NCI-H187 treated with DMSO at 0.1 percent for 48 hours (cell line): ENCODE measurements at regions not wholly inside any gene's neighbourhood (a gene's known extent, or its start where the extent isn't known, plus 50 kb on each side); places are given as distances from the start of the nearest gene placed in this dataset.

Experiments
- DNase-seq: peaks from one replicate; lab custom pipeline; 2025; lab: John Stamatoyannopoulos, UW

DNA sequence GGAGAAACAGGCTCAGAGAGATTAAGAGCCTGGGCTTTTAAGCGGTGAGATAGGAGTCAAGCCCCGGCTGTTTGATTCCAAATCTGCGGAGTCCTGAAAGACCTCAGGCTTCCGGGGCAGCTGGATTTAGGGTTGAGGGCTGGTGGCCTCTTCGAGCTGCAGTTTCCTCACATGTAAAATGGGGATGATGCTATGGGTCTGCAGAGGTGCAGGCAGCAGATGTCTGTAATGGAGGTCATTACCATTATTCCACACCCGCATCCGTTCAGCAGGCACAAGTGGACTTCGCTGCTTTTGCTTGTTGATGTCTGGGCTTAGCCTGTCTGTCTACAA lies 175.6 kb upstream of the HS6ST1 start:
- no peak for DNase-seq

DNA sequence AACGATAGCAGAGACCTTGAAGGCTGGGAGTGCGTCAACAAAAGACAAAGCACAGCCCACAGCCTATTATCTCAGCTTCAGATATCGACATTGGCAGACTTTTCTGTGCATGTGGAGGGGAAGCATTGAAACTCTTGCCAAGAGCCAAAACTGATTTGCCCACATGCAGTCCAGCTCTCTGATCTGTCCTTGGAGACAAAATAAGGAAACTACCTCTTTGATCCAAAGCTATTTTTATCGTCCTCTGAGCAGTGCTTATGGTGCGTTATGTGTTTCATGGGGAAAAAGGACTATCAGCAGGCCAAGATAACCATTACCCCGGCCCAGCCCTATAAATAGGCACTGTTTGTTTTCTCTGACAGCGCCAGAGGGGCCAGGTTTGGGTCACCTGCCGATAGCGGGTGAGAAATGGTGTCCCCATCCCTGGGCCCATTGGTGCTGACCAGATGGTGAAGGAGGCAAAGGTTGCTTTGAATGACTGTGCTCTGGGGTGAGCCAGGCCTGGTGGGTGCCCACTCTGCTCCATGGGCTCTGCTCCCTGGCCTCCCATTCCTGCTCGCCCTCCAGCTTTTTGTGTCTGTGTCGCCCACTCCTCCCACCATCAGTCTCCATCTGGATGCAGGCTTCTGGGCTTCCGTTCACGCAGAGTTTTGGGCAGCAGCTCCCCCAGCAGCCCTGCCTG lies 176.1 kb upstream of the HS6ST1 start:
- DNase-seq, result no peak

DNA sequence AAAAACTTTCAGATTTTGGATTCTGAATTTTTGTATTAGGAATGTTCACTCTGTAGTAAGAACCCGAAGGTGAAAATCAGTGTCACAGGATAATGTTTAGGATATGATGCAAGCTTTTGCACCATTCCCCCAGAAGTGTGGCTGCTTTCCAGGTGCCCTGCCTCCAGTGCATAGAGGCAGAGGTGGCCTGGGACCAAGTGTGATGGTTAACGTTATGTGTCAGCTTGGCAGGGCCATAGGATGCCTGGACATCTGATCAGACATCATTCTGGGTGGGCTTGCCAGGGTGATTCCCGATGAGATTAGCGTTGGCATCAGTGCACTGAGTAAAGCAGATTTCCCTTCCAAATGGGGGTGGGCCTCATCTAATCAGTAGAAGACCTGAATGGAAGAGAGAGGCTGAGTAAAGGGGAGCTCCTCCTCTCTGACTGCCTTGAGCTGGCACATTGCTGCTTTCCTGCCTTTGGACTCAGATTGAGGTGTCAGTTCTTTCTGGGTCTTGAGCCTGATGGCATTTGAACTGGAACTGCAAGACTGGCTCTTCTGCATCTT lies 177.4 kb upstream of the HS6ST1 start:
- no peak for DNase-seq

DNA sequence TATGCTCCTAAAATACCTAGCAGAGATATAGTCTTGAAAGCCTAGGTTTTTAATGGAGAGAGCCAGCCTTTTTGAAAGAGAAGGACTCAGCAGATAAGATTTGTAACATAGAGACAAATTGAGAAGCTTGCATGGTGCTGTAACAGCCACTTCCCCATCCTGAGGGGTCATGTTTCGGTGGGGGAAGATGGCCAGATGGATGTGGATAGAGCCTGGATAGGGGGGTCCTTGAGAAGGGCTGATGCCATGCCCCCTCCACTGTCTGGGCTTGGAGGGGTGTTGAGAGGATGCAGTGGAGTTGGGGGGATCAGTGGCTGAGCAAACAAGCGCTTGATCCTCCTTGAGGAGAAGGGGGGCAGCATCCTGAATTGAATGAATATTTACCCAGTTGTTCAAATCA lies 178.0 kb upstream of the HS6ST1 start:
- DNase-seq, result no peak

DNA sequence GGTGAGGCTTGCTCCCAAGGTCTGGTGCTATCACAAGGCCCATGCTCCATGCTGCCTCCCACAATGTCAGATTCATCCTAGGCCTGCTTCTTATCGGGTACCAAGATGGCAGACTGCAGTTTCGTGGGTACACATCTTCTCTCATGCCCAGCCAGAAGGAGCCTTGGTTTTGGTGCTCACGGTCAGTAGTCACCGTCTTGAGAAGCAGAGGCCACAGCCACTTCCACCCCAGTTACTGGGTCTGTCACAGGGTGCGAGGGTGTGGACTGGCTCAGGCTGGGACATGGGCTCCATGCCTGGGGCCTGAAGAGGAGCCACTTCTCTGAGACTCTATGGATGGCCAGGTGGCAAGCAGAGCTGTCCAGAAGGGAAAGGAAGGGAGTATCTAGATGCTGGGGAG lies 178.8 kb upstream of the HS6ST1 start:
- DNase-seq, result no peak

DNA sequence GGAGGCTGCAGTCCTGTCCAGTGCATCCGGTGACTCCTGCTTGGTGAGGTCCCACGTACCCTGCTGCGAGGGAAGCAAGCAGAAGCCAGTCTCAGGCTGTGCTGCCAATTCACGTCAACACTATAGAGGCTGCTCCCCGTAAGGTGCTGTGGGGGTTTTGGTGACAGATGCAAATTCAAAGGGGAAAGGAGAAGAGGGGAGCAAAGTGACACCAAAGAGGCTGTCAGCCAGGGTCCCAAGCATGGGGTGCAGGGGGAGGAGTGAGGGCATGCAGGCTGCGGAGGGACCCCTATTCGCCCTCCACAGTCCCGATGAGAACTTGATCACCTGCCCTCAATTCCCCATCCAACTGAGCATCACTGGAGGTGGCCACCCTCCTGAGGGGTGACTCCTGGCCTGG lies 179.4 kb upstream of the HS6ST1 start:
- DNase-seq, result no peak

DNA sequence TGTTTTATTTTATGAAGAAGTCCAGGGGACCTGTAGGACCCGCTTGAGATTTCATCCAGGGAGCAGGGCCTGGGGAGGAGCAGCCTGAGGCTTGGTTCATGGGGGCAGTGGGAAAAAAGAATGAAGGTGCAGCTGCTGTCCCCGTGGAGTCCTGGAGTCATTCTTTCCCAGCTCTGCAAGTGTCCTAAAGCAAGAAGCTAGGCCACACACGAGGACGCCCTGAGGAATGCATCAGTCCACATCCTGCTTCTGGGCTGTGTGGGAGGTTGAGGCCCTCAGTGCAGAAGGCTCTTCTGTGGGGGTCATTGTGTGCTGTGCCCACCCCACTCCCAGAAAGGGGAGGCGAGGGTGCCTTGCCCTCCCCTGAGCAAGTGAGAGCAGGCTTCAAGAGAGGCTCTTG lies 179.9 kb upstream of the HS6ST1 start:
- DNase-seq, result no peak

DNA sequence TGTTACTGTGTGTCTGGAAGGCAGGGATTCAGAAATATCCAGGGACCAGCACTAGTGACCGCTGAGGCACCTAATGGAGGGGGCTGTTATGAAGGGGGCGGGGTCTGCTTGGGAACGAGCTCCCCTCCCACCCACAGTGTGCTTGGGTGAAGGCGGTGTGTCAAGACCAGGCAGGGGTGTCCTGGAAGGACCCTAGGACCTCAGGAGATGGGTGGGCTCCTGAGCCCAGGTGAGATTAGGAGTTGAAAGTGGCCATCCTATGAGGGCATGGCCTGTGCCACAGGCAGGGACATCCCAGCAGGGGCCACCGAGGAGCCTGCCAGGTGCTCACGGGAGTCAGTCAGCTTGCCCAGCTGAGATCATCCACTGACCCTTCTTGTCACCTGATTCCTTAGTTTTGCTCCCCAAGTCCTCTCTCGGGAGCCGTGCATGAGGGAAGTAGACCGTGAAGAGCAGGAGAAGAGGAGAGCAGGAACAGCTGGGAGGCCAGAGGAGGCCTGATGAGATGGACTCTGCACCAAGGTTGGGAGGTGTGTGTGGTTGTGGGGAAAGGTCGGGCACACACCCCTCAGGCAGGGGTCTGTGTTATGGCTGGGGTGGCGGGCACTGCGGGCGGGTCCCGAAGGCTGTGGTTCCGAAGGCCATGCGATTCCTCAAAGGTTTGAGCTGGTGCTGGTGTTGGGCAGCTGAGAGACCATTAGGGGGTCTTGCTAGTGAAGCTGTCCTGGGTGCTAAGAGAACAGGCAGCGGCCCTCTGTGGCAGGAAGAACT lies 180.9 kb upstream of the HS6ST1 start:
- no peak for DNase-seq

DNA sequence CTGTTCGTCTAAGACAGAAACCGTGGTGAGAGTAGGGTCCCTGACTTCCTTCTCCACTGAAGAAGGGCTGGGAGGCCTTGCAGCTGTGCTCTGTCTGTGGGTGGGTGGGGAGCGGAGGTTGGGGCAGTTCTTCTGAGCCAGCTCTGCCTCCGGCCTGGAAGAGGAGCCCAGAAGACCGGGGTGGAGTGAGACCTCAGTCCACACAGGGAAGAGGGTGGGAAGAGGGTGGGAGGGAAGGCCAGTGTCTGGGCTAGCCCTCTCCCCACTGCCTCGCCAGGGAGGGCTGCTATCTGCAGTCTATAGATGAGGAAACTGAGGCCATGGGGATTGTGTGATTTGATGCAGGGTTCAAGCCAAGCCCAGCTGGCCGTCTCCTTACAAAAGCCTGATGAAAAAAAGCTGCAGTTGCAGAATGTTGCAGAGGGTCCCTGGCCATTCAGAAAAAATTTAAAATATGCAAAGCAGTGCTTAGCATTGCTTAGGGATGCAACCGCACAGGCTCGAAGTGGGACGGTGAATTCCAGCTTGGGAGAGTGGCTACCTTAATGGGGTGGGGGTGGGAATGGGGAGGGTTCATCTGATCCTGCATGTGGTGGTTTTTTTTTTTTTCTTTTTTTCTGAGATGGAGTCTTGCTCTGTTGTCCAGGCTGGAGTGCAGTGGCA lies 181.6 kb upstream of the HS6ST1 start:
- DNase-seq, result no peak

DNA sequence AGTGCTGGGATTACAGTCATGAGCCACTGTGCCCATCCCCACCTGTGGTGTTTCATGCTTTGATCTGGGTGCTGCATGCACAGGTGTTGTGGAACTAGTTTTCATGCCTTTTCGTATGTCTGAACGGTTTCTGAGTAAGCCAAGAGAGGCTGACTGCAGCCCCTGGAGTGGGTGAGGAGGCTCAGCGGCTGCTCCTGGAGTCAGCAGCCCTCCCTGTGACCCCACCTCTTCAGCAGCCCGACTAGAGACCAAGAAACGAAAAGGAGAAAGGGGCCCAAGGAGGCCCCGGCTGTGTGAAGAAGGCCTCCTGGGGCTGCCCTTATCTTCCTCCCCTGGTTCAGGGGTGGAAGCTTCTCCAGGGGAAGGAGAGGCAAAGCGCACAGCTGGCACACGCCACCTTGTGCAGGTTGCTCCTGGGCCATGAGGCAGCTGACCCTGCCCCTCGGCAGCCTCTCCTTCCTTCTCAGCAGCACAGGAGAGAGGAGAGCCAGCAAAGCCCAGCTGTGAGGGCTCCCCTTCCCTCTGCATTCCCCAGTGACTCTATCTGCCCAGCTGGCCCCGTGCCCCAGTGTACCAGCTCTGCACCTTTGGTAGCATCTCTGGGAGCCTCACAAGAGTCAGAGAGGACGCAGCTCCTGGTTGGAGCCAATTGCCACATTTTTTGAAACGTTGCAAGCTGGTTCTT lies 182.5 kb upstream of the HS6ST1 start:
- no peak for DNase-seq

DNA sequence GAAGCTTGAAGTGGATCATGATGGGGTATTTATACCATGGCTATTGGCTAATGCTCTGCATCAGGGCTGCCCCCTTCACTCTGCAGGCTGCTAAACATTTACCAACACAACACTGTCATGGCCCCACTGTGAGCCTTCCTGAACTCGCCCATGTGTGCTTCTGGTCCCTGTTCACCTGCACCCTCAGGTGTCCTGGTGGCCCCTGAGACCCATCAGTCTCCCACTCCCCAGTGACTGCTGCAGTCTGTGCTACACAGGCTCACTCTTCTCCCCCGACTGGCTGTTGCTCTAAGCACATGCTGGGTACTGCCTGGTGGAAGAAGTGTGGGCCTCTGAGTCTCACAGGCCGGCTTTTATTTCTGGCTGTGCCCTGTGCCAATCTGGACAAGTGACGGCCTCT lies 183.0 kb upstream of the HS6ST1 start:
- DNase-seq, result no peak

DNA sequence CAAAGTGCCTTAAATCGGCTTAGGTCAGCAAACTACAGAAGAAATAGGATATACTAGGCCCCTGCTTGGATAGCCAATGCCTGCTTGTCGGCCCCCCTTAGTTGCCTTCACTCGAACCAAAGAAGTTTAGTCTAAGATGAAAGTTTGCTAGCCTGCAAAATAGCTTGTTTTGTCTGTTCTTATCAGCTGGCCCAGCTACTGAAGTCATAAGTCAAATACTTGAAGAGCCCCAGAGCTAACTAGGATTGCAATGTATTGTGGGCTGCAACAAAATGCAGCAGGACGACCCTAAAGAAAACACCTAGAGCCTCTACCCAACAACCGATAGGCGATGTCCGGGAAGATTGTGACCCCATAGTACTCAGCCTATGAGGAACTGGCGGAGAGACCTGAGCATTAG lies 183.5 kb upstream of the HS6ST1 start:
- no peak for DNase-seq

DNA sequence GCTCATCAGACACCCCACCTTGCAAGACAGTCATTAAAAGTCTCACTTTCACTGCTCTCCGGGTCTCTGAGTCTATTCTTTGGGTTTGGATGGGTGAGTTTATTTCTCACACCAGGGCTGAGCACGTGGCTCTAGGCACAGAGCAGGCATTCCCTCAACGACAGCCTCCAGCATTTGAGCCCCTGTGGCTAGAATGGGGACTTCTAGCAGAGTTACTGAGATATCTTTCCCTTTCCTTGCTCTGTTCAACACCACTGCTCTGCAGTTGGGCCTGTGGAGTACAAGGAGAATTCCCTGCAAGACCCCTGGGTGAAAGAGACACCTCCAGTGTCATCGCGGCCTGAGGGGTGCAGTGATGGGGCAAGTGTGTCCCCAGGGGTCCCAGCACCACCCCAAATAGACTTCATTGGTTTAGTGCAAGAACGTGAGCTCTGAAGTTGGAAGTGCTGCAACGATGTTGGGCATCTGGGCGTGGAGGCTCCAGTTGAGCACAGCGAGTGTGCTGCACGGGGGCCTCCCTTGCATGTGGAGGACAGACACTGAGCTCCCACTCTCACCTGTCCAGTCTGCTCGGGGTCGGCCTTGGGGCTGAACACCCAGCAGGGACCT lies 184.1 kb upstream of the HS6ST1 start:
- no peak for DNase-seq

DNA sequence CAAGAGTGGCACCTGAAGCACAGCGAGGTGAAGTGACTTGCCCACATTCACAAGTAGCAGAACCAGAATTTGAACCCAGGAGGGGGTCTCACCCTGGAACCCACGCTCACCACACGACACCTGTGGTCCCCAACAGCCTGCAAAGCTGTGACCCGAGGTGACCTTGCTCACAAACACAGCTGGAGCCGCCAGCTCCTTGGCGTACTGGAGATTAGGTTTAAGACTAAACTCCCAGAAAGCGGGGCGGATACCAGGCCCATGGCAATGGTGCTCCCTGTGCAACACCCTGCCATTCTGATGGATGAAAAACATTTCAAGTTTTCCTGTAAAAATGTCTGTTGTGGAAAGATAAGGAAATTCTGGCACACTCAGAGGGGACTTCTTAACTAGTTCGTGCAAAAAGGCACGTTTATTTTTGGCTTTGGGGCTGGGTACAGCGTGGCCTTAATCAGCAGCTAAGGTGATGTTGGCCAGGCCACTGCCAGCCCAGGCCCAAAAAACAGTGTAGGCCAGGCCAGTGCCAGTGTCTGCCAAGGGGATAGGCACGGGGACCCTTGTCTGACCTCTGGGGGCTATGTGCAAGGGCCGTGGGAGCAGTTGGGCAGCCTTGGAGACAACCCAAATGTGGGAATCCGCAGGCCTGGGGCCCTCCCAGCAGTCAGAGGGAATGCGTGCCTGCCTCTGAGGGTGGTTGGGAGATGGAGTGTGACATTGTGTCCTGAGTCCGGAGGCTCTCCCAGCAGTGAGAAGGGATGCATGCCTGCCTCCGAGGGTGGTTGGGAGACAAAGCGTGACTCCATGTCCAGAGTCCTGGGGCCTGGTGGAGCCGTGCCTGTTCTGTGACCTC lies 185.0 kb upstream of the HS6ST1 start:
- DNase-seq, result no peak

DNA sequence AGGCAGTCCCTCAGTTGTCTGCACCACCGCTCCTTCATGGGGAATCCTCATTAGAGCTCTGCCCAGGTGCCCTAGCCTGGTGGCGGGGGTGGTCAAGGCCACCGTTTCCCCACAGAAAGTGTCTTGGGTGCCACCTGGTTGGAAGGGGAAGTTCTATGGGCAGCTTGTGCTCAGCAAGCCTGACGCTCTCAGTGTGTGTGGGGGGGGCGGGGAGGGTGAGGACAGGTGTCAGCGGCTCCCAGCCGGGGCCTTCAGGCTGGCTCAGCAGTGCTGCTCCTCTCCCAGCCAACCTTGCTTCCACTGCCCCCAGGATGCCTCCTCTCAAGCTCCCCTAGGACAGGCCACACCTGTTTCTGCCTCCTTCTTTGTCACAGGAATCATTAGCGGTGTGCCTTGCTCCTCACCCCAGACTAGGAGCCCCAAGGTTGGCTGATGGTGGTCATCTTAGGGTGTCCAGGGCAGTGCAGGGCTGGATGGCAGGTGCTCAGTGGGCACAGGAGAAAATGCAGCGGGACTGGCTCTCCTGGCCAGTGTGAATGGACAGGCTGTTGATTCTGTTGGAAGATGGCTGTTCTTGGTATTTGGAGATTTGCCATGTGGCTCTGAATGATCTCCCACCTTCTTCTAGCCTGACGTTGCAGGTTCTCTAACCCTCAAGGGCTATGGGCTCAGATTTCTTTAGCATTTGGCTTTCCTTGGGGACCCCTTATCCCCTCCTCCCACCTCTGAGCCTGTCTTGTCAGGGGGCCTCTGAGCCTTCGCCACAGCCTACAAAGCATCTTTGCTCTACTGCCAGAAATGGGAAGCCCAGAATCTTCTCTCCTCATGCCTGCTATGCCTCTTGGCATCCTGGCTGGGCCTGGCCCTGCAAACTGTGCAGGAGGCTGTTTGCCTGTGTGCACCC lies 185.8 kb upstream of the HS6ST1 start:
- DNase-seq, result no peak

DNA sequence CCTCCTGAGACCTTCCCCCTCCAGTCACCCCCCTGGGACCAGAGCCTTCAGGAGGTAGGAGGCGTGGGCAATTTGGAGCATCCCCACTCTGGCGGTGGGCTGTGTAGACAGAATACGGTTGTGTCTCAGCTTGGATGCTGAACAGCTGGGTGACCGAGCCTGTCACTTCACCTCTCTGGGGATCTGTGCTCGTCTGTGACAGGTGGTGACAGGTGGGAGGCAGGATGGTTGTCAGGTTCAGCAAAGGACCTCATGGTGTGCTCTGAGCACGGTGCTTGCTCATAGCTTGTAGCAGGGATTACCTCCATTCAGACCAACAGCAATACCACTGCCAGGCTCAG lies 186.5 kb upstream of the HS6ST1 start:
- DNase-seq, result no peak

DNA sequence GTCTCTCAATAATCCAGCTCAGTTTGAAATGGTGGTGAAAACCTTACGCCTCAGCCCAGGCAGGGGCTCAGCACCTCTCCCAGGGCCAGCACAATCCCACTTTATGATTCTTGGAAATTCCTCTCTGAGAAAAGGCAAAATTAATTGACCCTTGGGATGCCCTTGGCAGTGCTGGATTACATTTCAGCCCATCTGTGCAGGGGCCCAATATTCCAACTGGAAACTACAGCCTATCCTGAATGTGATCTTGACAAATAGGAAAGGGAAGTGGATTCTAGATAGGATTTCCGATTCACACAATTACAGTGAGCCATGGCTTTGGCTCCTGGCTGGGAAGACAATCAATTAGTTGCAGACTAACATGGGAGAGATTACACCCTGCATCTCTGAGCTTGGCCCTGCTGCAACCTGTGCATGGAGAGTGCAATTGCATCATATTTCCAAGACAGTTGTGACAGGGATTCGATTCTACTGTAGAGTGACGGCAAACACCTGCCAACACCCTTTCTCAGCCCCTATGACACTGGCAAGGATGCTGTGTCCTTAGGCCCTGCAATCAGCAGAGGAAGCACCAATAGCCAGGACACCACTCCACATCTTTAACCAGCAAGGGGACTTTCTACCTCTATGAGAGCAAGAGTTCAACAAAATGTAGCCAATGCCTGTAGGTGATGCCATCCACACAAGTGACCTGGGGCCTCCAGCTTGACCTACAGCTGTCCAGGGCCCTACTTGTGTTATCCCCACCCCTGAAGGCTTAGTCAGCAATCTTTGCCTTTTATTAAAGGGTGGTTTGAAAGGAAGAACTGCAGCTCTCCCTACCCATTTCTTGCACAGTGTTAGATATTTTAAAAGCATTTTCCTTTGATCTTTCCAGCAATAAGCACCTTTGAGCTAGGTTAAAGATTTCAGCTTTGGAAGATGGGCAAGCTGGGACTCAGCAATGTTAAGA lies 187.2 kb upstream of the HS6ST1 start:
- no peak for DNase-seq

DNA sequence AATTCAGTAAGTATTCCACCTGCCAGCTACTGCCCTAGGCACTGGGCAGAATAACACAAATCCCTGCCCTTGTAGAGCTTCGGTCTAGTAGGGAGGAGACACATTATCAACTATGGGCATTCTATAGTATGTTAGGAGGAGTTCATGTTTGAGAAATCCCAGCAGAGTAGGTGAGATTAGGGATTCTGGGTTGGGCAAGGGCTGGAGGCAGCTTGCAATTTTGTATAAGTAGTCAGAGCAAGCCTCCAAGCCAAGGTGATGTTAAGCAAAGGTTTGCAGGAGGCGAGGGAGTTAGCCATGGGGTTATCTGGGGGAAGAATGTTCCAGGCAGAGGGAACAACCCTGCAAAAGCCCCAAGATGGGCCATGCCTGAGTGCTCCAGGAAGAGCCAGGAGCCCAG lies 187.9 kb upstream of the HS6ST1 start:
- DNase-seq, result no peak
